ENCODE measurements at regions not wholly inside any gene's neighbourhood (a gene's known extent, or its start where the extent isn't known, plus 50 kb on each side); places are given as distances from the start of the nearest gene placed in this dataset.

- TF ChIP-seq, protein P1, sequence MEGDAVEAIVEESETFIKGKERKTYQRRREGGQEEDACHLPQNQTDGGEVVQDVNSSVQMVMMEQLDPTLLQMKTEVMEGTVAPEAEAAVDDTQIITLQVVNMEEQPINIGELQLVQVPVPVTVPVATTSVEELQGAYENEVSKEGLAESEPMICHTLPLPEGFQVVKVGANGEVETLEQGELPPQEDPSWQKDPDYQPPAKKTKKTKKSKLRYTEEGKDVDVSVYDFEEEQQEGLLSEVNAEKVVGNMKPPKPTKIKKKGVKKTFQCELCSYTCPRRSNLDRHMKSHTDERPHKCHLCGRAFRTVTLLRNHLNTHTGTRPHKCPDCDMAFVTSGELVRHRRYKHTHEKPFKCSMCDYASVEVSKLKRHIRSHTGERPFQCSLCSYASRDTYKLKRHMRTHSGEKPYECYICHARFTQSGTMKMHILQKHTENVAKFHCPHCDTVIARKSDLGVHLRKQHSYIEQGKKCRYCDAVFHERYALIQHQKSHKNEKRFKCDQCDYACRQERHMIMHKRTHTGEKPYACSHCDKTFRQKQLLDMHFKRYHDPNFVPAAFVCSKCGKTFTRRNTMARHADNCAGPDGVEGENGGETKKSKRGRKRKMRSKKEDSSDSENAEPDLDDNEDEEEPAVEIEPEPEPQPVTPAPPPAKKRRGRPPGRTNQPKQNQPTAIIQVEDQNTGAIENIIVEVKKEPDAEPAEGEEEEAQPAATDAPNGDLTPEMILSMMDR (IDR thresholded peaks at IDR 0.05 in 8 of 11, conservative IDR thresholded peaks at IDR 0.05 in 3 of 11): no peak
- TF ChIP-seq POLR2AphosphoS5 (IDR thresholded peaks at IDR 0.05): no peak
- no peak for TF ChIP-seq POLR2A (IDR thresholded peaks at IDR 0.05)
Observed at GRCh38 chr20:30167540-30167939, 1089.9 kb upstream of the DEFB115 start.

Measured in spleen (tissue), 7 donors.